ENCODE measurements at regions not wholly inside any gene's neighbourhood (a gene's known extent, or its start where the extent isn't known, plus 50 kb on each side); places are given as distances from the start of the nearest gene placed in this dataset.

DNA sequence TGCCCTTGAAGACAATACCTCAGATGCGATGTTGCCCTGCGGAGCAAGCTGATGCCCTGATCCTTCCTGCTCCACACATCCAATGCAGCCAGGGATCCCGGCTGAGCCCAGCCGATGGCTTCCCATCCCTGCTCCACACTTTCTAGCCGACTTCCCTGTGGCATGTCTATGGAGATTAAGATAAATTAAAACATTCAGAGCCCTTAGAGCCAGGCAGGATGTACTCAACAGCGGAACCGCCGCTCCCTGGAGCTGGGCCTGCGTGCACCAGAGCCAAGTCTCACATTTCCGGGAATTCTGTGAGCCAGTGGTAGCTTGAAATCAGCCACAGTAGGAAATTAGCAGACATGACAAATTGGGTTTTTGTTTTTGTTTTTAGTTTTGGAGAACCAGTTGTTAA lies 620.6 kb downstream of the GALR1 start:
- no peak for DNase-seq

DNA sequence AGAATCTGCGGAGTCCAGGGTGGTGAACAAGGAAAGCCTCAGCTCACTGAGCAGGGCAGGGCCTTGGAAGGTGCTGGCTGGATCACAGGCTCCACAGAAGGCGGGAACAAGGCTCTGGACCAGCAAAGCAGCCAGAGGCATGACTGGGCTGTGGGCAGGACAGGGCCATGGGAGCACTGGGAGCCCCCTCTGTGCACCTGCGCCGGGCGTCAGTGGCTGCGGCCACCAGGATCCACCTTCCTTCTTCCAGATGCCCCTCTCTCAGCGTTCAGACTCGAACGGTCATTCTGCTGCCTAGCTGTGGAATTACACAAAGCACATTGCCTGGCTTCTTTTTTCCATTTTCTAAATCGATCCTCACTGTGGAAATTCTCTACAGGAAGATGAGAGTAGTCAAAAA lies 621.2 kb downstream of the GALR1 start:
- no peak for DNase-seq

DNA sequence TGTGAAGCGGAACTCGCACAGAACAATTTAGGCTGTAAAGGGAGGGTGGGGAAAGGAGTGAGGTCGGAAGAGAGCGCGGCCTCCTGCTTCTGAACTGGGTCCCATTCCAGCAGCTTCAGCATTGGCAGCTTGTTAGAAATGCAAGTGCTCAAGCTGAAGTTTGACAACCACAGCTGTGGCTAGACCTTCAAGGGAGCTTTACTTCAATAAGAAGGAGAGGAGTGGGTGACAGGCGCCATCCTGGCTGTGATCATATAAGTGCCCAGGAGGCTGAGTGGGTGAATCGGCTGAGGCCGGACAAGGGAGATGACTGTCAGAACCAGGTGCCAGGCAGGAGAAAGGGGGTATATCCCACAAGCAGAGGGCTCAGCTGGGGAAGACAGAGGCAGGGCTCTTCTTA lies 622.5 kb downstream of the GALR1 start:
- no peak for DNase-seq

DNA sequence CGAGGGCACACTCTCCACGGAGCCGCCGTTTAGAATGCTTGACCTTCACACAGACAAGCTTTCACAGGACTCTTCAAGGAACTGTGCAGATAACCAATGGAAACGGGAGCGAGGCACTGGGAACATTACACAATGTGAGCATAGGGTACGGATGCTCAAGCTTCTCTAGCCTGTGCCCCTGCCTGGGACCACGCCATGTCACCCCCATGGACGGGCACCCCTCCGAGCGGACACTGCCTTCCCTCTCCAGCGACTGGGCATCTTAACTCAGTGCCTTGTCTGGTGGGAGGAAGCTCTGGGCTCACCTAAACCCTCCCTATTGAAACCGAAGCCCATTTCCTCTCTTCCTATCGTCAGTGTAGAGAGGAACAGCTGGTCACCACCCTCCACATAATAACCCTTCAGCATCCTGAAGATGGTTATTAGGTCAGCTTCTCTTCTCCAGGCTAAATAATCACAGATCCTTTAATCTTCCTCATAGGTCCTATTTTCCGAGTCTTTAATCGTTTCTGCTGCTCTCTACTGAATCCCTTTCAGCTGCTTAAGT lies 626.7 kb downstream of the GALR1 start:
- DNase-seq: no peak

DNA sequence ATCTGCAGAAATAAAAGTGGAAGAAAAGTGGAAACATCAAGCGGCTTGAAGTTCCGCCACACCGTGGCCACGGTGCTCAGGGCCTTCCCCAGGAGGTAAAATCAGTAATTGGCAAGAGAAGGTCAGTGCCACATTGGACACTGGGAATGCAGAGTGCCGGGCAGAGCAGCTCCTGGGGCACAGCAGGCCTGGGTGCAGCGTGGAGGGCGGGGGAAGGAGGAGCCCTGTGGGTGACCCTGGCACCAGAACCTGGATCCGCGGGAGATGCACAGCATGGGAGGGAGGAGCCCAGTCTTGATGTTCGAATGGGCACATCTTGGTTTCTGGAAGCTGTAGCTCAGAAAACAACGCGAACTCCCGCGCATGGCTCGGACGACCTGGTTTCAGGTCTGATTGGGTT lies 630.2 kb downstream of the GALR1 start:
- DNase-seq: no peak

DNA sequence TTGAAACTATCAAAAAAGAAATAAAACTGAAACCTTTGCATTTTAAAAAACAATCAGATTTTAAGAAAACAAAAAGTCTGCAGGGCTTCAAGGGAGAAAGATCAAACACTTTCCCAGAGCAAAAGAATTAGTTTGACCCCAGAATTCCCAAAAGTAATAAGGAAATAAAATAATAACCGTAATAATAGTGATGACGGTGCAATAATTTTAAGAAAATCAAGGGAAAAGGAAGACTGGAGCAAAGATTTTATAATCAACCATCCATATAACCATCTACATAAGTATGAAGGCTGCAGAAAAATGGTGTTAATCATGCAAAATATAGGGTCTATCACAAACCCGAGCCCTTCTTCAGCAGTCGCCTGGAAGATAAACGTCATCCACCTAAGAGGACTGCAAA lies 634.8 kb downstream of the GALR1 start:
- no peak for DNase-seq

DNA sequence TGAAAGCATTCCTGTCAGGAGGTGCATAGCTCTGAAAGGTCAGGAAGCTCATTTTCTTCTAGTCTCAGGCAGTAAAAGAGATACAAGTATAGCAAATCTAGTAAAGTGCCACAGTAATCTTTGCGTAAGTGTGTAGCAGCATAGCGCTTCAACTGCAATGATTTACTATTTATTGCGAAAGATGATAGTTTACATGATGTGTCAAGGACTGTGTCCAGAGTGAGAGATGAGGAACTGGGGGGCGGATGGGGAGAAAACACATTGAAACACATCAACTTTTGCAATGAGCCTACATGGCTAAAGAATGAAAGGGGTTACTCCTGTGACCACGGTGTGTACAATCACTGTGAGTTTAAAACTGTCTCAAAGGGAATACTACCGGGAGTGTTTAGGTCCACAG lies 644.4 kb downstream of the GALR1 start:
- no peak for DNase-seq

DNA sequence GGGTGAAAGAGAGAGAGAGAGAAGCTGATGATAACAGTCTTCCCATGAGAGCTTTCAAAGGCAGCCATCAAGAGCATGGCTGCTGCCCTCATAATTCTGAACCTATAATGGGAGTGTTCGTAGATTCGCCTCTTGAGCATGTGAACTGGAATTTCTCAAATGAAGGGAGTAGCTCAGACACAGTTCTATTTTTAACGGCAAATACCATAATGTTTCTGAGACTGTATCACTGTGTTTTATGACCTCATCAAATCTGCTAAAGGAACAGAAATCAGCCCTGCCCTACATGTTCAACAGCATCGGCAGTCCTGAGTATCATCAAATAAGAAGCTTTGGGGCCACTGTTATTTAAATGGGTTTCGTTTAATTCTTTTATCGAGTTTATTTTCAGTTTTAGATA lies 645.6 kb downstream of the GALR1 start:
- DNase-seq: no peak

DNA sequence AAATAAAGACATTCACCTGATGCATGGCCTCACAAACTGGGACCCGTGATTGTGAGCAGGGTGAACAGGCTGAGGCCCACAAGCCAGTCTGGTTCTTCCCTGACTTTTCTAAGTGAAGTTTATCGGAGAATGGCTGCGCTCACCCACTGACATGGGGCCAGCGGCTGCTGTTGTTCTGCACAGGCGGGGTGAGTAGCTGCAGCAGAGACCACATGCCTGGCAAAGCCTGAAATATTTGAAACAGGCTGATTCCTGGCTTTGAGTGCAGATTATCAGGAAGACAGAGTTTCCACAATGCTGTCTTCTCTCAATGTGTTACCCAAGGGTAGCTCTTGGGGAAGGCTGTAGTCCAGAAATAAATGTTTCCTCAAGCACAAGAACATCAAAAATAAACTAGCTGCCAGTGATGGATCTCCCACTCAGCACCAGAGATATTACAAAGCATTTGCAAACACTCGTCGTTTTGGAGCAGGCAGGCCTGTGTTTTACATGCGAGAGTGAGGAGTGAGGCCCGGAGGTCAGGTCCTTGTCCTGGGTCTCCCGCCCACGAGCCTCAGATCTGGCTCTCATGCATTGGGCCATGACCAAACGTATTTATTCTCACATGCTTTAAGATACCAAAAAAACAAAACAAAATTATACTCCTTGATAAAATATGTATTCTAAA lies 647.1 kb downstream of the GALR1 start:
- DNase-seq: no peak

DNA sequence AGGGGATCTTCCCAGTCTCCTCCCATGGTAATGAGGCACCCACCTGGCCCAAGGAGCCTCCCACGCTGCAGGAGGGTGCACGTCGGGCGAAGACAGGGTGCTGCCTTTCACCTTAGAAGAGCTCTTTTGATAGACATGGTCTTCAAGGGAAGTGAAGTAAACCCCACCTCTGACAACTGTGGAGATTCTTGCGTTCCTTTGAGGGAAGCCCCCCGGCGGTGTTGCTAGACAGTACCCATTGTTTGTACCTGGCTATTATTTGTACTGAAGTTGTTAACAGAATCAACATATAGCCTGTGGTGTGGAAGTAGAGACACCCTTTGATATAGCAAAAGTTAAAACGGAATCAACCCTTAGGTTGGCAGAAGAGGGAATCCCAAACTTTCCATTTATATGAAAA lies 648.0 kb downstream of the GALR1 start:
- no peak for DNase-seq

DNA sequence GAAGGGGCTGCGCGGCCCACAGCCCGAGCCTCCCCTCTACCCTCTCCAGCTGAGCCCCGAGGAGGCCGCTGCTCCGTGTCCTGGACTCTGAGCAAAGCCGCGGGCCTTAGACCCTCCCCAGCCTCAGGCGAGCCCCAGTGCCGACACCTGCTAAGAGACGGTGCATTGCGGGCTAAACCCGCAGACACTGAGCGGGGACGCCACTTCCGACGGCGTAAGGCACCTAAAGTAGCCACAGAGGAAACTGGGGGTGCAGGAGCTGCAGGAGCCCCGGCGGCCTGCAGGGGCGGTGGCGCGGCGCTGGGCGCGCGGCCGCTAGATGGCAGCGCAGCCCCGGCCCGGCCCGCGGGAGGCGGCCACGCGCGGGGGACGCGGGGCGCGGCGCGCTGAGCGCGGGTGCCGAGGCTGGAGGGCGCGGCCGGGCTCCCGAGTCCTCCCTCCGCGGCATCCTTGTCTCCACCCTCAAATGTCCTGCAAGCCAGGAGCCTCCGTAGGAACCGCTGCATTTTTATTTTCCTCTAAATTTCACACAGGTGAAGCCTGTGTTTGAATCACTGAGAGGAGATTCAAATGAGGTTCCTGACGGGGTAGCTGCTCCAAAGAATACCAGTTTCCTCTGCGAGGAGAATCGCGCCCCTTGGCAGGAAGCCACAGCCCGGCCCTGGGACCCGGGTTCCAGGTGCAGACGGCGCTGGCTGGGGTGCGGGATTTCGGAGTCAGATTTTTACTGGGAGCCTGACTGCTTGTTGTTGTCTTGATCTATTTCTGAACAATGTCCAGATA lies 650.5 kb downstream of the GALR1 start:
- DNase-seq: peak; percentile 82

DNA sequence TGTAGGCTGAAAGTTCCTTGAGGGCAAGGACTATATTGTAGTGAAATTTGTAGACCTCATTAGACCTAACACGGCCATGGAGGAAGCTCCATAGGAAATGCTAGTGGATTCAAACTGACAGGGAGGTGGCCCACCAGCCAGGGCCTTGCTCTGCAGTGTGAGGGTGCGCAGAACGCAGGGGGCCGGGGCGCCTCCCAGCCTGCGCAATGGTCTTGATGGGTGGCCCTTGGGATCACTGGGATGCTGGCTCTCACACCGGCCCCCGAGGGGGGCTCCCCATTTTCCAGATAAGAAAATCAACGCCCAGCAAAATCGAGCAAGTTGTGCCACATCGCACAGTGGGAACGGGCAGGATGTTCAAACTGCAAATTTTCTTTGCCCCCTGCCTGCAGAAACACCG lies 655.4 kb downstream of the GALR1 start:
- no peak for DNase-seq

DNA sequence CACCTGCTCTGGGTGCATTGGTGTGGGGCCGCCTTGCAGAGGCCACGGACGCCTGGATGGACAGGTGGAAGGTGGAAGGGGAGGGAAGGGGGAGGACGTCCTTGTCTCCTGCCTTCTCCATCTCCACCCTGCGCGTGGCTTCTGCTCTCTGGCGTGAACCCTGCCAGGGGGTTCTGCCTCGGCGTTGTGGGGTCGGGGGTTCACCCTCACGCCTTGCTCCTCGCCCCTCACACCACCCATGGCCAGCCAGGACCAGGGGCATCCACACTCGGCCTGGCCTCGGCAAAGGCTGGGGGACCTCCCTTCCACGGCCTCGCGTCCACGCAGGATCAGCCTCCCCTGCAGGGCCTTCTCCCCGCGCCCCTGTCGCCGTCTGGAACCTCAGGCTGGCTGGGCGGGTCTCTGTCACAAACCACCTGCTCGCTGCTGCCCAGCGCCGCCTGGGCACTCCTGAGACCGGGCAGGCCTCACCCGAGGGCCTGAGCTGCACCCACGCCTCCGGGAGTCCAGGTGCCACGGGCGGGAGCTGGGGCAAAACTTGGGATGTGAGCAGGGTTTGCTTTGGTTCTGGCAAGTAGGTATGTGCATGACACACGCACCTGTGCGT lies 655.9 kb downstream of the GALR1 start:
- DNase-seq: no peak

DNA sequence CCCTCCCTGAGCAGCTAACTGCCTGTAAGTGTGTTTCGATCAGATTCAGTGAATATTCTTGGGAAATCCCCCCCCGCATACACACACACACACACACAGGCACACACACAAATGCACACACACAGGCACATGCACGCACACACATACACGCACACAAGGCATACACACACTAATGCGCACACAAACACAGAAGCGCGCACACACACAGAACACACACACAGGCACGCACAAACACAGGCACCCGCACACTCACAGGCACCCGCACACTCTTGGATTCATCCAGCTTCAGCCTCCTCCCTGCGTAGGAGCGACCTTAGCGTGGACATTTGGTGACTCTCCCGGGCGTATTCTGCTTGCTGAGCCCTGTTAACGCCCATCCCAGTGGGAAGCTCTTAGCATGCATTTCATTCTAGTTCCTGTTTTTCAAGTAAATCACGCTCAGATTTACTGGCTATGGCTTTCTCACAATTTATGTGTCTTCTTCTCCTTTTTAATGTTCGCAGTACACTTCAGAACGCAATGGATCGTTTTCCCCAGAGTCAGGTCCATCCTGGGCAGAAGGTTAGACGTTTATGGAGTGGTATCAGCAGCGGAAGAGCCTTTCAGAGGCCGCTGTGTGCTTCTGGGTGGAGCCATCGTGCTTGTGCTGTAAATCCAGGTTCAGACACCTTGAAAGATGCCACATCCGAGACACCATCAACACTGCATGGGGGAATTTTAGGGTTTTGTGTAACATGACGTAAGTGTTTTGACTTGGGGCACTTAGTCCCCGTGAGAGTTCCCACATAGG lies 656.6 kb downstream of the GALR1 start:
- no peak for DNase-seq

DNA sequence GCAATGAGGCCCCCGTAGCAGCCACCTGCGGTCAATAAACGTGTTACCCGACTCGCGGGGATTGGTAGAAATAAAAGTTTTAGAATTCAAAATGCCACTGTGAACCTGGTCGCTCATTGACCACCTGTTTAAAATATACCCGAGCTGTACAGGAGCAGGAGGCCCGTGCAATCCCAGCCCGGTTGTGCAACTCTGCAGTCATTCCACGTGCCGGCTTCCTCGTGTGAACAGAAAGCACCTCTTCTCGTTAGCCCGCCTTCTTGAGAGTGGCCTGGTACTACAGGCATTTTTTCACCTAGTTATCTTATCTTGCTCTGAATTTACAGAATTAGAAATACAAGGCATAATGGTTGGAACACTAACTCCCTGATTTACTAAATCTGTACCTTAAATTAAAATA lies 660.7 kb downstream of the GALR1 start:
- no peak for DNase-seq

DNA sequence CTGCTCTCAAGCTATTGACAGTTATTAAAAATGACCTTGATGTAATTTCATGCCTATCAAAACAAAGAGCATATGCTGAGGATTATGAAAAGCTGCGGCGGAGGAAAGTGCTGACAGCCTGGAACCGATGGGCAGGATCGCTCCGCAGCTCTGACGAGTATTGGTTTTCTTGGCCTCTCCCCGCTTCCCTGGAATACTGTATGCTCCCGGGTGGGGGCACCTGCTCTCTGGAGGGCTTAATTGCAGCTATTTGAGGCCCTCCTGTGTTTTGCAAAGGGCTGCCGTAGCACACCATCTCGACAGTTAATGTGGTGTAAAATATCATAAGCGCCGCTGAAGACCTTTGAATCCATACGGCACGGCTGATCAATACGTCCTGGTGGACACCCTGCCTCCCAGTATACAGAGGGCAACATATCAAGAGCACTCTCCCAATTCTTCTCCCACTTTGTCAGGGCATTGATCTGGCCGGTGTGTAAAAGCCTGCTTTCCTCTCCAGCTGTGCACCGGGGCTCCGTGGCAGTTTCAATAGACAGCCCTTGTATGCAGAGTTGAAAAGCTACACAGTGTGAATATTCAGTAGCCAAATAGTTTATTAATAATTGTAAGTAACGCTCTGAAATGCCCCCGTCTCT lies 662.4 kb downstream of the GALR1 start:
- DNase-seq: no peak

DNA sequence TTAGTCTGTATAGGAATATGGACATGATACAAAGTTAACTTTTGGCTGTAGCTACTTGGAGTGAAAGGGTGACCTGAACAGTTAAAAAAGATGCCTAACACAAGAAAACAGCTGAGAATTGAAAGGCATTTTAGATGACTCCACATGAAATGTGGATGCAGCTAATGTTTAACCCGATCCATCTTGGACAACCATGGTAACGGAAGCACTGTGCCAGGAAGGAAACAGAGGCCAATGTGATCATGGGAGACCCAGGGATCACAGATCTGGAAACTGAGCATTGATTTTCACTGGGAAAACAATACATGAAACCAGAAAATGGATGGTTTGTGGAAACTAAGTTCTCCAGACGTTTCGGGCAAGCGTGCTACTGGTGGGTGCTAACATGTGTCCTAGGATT lies 669.1 kb downstream of the GALR1 start:
- DNase-seq: no peak

DNA sequence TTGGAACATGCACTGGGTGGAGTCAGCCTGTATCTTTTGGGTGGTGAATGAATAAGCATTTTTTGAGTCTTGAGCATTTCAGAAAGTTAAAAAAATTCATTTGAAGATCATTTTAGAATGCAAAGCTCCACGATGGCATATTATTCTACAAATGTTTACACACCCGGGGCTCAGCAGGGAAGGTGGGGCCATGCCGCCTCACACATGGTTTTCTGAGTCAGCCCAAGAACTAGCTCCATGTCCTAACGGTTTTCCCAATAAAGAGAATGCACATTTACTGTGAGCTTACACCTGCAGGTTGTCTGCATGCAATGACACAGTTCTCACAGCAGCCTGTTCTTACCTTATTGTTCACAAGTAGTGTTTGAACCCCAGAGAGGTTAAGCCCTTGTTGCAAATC lies 670.3 kb downstream of the GALR1 start:
- DNase-seq: no peak

DNA sequence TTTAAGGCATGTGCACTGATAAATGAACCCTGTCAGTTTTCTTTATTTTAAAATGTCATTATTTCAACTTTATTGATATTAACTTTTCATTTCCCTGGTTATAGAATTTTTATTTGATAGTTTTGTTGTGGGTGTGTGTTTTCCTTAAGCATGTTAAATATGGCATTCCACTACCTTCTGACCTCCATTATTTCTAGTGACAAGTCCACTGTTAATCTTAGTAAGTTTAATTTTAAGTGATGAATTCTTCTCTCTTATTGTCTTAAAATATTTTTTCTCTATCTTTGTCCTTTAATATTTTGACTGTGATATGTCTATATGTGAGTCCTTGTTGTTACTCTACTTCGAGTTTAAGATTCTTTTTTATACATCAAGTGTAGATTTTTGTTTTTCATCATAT lies 685.7 kb downstream of the GALR1 start:
- DNase-seq: no peak

DNA sequence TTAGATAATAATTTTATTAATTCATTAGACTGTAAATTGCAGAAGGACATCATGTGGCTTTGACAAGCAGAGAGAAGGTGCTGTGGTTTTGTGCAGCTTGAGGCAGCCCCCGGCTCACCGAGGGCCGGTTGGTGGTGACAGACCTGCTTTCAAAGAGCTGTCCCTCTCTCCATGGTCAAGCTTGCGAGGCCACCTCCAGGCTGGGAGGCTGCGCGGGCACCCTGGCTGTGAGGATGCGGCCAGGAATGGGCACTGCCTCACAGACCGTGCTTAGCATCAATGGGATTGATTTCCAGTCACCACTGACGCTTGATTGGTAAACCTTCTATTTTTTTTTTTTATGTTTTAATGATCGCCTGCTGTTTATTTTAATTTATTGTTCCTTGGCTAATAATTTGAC lies 690.9 kb downstream of the GALR1 start:
- no peak for DNase-seq

DNA sequence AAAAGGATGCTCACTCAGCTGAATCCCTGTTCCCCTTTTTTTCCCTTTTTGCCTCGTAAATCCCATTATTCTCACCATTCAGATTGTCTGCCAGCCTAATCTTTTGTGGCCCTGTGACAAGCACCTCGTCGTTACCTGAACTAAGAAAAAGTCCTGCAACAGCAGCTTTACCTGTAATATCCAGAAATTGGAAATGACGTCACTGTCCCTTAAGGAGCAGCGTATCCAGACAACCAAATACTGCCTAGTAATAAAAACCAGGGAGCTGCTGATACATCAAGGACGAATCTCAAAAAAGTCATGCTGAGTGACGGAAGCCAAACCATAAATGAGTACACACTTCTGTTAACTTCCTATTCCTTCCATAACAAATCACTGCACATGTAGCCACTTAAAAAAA lies 694.9 kb downstream of the GALR1 start:
- no peak for DNase-seq

DNA sequence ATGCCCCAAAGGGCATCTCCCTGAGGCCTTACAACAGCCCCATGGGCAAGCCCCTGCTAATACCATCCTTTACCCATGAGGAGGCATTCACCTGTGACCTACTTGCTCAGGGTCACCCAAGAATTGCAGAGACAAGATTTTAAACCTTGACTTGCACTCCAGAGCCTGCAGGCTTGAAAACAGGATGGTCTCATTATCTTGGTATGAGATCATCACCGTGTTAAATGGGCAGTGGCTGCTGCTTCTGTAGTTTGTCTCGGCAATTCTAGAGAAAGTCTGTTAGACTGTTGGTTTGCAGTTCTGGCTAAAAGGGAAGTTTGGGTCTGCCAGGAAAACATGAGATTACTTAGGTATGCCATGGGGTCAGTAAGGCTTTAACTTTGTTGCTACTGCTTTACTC lies 698.9 kb downstream of the GALR1 start:
- no peak for DNase-seq

Data from activated CD8-positive, alpha-beta memory T cell treated with anti-CD3 and anti-CD28 coated beads for 24 hours (primary cell).